HL-60 (cell line): ENCODE measurements at regions not wholly inside any gene's neighbourhood (a gene's known extent, or its start where the extent isn't known, plus 50 kb on each side); places are given as distances from the start of the nearest gene placed in this dataset.

Experiments
- DNase-seq, 2 experiments: peaks; one replicate each; pipeline ENCODE4 v3.0.0-alpha.2; 2010 to 2020; ENCODE audit warnings: low read depth in 1 of 2, low spot score in 1 of 2
- H3K27ac ChIP-seq: fragments of 250-450 bp; sonication (Bioruptor Pico); replicated peaks from 2 replicates; pipeline ENCODE4 v1.5.1; 2020; ENCODE audit warnings: mild to moderate bottlenecking, moderate library complexity
- H3K27me3 ChIP-seq: fragments of 250-450 bp; sonication (Bioruptor Pico); 2 replicates; pipeline ENCODE4 v1.5.1; 2021; ENCODE audit warnings: mild to moderate bottlenecking, moderate library complexity; ENCODE audit not compliant: insufficient read depth, poor library complexity, severe bottlenecking
- H3K4me3 ChIP-seq: replicated peaks from 2 replicates; pipeline ENCODE4 v1.5.1; 2011; ENCODE audit warnings: mild to moderate bottlenecking, control low read depth, low read length; ENCODE audit not compliant: insufficient read depth
- CTCF ChIP-seq: IDR thresholded peaks from one replicate; pipeline ENCODE4 v1.5.1; 2011; ENCODE audit warnings: low read length, control low read depth, inconsistent platforms; ENCODE audit not compliant: insufficient read depth
- GABPA ChIP-seq: IDR thresholded peaks from 2 replicates; pipeline ENCODE4 v1.6.1; 2012; ENCODE audit warnings: low read depth
- POLR2AphosphoS5 ChIP-seq: IDR thresholded peaks from 2 replicates; pipeline ENCODE4 v1.6.1; 2012; ENCODE audit warnings: low read depth
- REST ChIP-seq: IDR thresholded peaks from 2 replicates; pipeline ENCODE4 v1.6.1; 2012; ENCODE audit warnings: low read depth; ENCODE audit not compliant: insufficient replicate concordance
- SPI1 ChIP-seq: IDR thresholded peaks from 2 replicates; pipeline ENCODE4 v1.6.1; 2012; ENCODE audit warnings: low read depth, mild to moderate bottlenecking, borderline replicate concordance

GRCh38 chr6:22658183-22658582, 88.8 kb downstream of the HDGFL1 start:
- H3K27ac ChIP-seq = no peak overlapping the region
- H3K27me3 ChIP-seq = no peaks in the 10 kb centered on the region
- no peak overlapping the region for H3K4me3 ChIP-seq
- TF ChIP-seq POLR2AphosphoS5 (no peak), REST (no peak), SPI1 (no peak), GABPA (no peak), CTCF (no peak)
- no peak for DNase-seq

- H3K27ac ChIP-seq = no peak overlapping the region
- TF ChIP-seq CTCF = no peak
- TF ChIP-seq REST = no peak
- TF ChIP-seq SPI1 = no peak
- no peak for TF ChIP-seq POLR2AphosphoS5
- no peak overlapping the region for H3K4me3 ChIP-seq
- no peak for DNase-seq
- no peaks in the 10 kb centered on the region for H3K27me3 ChIP-seq
Observed at GRCh38 chr6:22658934-22659333, 89.6 kb downstream of the HDGFL1 start.

GRCh38 chr6:22664968-22665367, 95.6 kb downstream of the HDGFL1 start:
- DNase-seq = no peak
- TF ChIP-seq POLR2AphosphoS5 = no peak
- H3K4me3 ChIP-seq = no peak overlapping the region

GRCh38 chr6:22666021-22666420, 96.7 kb downstream of the HDGFL1 start:
- Histone ChIP-seq H3K27ac (no peak overlapping the region), H3K27me3 (no peaks in the 10 kb centered on the region), H3K4me3 (no peak overlapping the region)
- TF ChIP-seq REST (no peak), GABPA (no peak), CTCF (no peak), POLR2AphosphoS5 (no peak), SPI1 (no peak)
- no peak for DNase-seq

More at GRCh38 chr6:22664968-22665367, 95.6 kb downstream of the HDGFL1 start:
- no peaks in the 10 kb centered on the region for H3K27me3 ChIP-seq
- no peak overlapping the region for H3K27ac ChIP-seq
